Erythroblast (primary cell): ENCODE measurements at regions not wholly inside any gene's neighbourhood (a gene's known extent, or its start where the extent isn't known, plus 50 kb on each side); places are given as distances from the start of the nearest gene placed in this dataset.
A peak's percentile ranks its signal among the peaks of the same experiment; 100 is the strongest.

Source experiments
- DNase-seq, 2 experiments: peaks; one replicate each; lab custom pipeline; 2025; lab: John Stamatoyannopoulos, UW
- GATA1 ChIP-seq: IDR thresholded peaks from 2 replicates; pipeline ENCODE4 v1.6.1; 2011; ENCODE audit warnings: low read depth, mild to moderate bottlenecking, control low read depth, low read length, moderate library complexity
- POLR2A ChIP-seq: IDR thresholded peaks from 2 replicates; pipeline ENCODE4 v1.6.1; 2011; ENCODE audit warnings: mild to moderate bottlenecking, low read length

- DNase-seq: no peak
- no peak for TF ChIP-seq POLR2A
- TF ChIP-seq GATA1: no peak
Observed at GRCh38 chr2:129142465-129142864, 823.8 kb upstream of the HS6ST1 start.

- DNase-seq: no peak
- no peak for TF ChIP-seq GATA1
- no peak for TF ChIP-seq POLR2A
Observed at GRCh38 chr2:129144082-129144791, 825.6 kb upstream of the HS6ST1 start.

- no peak for DNase-seq
- no peak for TF ChIP-seq POLR2A
- no peak for TF ChIP-seq GATA1
Observed at GRCh38 chr2:129152514-129152913, 827.0 kb upstream of the RAB6C start.

- TF ChIP-seq GATA1: no peak
- no peak for TF ChIP-seq POLR2A
- DNase-seq: no peak
Observed at GRCh38 chr2:129160879-129161278, 818.6 kb upstream of the RAB6C start.

GRCh38 chr2:129164220-129164949 lies 815.1 kb upstream of the RAB6C start:
- no peak for DNase-seq
- no peak for TF ChIP-seq POLR2A
- no peak for TF ChIP-seq GATA1

GRCh38 chr2:129165006-129165405 lies 814.5 kb upstream of the RAB6C start:
- TF ChIP-seq POLR2A: no peak
- TF ChIP-seq GATA1: no peak
- no peak for DNase-seq

GRCh38 chr2:129167456-129167855 lies 812.0 kb upstream of the RAB6C start:
- TF ChIP-seq POLR2A: no peak
- no peak for TF ChIP-seq GATA1
- DNase-seq: no peak

- no peak for DNase-seq
- TF ChIP-seq POLR2A (no peak), GATA1 (no peak)
Observed at GRCh38 chr2:129170570-129170969, 808.9 kb upstream of the RAB6C start.

GRCh38 chr2:129174143-129174542 lies 805.3 kb upstream of the RAB6C start:
- TF ChIP-seq GATA1 (no peak), POLR2A (no peak)
- DNase-seq: no peak

GRCh38 chr2:129175051-129175450 lies 804.4 kb upstream of the RAB6C start:
- TF ChIP-seq GATA1: no peak
- TF ChIP-seq POLR2A: no peak

GRCh38 chr2:129176375-129176774 lies 803.1 kb upstream of the RAB6C start:
- no peak for DNase-seq

More at GRCh38 chr2:129175051-129175450, 804.4 kb upstream of the RAB6C start:
- DNase-seq: no peak

GRCh38 chr2:129178356-129178755 lies 801.1 kb upstream of the RAB6C start:
- DNase-seq: no peak
- TF ChIP-seq POLR2A: no peak

More at GRCh38 chr2:129176375-129176774, 803.1 kb upstream of the RAB6C start:
- no peak for TF ChIP-seq GATA1
- TF ChIP-seq POLR2A: no peak

- TF ChIP-seq GATA1 (no peak), POLR2A (no peak)
- DNase-seq: no peak
Observed at GRCh38 chr2:129179199-129179598, 800.3 kb upstream of the RAB6C start.

- TF ChIP-seq POLR2A (no peak), GATA1 (no peak)
- DNase-seq: peak in 1 of 2 experiments; percentile 3
Observed at GRCh38 chr2:129180124-129180716, 799.2 kb upstream of the RAB6C start.

GRCh38 chr2:129181433-129181832 lies 798.0 kb upstream of the RAB6C start:
- no peak for DNase-seq
- TF ChIP-seq POLR2A: no peak
- TF ChIP-seq GATA1: no peak
